Hematopoietic multipotent progenitor cell (in vitro differentiated cells): ENCODE measurements at regions not wholly inside any gene's neighbourhood (a gene's known extent, or its start where the extent isn't known, plus 50 kb on each side); places are given as distances from the start of the nearest gene placed in this dataset.

Experiments
- DNase-seq, 3 donors: peaks; one replicate each; pipeline ENCODE4 v3.0.0-alpha.2; 2011 to 2015; ENCODE audit warnings: low read depth in 2 of 3, low spot score in 2 of 3

DNA sequence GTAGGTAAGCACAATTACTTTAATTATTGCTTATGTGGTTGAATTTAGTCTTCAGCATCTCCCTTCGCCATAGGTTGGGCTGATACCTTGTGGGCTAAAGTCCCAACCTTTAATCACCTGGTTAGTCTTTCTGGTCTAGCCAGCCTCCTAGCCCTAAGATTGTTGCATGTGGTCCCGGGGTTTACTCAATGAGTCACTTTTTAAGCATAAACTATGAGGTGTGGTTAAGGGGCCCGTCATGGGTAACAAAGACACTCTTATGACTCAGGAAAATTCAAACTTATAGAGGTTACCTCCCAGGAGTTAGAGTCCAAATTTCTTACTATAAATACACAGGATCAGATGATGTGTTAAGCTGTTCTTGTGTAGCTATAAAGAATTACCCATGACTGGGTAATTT is 841.6 kb downstream of the TRIB2 start:
- DNase-seq, result no peak

GRCh38 chr2:13560322-13560721 is 843.6 kb downstream of the TRIB2 start:
- no peak for DNase-seq

DNA sequence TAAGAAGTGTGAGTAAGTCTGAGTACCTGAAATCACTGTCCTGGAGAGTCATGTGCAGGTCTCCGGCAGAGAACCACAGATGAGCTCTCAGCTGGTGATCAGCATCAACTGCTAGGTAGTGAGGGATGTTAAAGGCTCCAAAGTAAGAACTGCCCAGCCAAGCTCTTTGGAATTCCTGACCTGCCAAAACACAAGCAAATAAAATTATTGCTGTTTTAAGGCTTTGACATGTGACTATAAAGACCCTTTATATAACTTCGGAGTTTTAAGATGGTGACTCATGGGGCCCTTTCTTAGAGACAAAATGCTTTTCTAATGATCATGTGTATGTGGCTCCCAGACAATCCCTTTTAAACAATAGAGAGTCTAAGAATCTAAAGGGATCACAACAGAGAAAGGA is 855.7 kb downstream of the TRIB2 start:
- no peak for DNase-seq

GRCh38 chr2:13574831-13575230 is 858.1 kb downstream of the TRIB2 start:
- DNase-seq, result no peak

- DNase-seq, result no peak
Observed at GRCh38 chr2:13576406-13577036, 859.8 kb downstream of the TRIB2 start.

DNA sequence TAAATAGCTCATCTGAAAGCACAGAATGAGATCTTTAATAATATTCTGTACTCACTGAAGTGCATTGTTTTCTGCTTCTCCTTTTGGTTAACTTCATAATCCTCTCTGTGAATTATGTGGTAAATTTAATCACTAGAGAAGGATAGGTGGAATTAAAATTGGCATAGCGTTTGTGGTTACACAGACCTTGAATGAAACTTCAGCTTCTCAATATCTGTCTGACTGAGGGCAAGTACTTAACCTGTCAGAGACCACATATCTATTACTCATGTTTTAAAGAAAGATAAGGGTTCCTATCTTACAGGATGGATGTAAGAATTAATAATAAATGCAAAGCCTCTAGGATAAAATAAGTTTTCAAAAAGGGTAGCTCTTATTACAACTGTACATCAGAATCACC is 861.8 kb downstream of the TRIB2 start:
- no peak for DNase-seq

GRCh38 chr2:13581471-13581870 is 864.7 kb downstream of the TRIB2 start:
- no peak for DNase-seq

- no peak for DNase-seq
Observed at GRCh38 chr2:13583609-13584008, 866.9 kb downstream of the TRIB2 start.

DNA sequence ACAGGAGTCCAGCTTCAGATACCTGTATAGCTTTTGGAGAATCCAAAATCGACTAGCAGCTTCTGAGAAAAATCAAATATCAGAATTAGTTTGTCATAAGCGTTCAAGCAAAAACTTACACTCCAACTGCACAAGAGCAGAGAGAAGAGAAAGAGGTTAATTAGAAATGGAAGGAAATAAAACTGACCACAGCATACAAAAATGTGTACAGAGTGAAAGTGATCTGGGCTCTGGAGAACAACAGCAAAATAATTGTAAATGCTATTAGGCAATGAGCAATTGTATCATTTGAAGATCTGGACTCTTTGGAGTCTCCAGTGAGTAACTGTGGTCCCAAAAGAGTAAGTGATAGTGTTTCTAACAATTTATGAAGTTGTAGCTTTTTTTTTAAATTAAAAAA is 867.3 kb downstream of the TRIB2 start:
- no peak for DNase-seq

GRCh38 chr2:13585732-13586131 is 869.0 kb downstream of the TRIB2 start:
- DNase-seq, result no peak

DNA sequence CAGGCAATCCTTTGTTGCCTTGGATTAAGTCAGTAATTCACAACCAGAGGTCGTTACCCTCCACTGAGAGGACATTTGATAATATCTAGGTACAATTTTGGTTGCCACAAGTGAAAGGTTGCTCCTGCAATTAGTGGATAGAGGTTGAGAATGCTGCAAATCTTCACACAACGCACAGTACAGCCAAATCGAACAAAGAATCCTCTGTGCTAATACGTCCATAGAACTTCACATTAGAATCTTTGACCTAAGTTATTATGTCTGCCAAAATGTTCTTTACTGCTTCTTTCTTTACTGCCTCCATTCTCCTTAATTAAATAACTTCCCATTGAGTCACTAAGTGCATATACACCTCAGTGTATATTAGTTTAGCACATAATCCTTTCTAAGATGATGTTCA is 879.5 kb downstream of the TRIB2 start:
- DNase-seq, result no peak

- no peak for DNase-seq
Observed at GRCh38 chr2:13597176-13597575, 880.4 kb downstream of the TRIB2 start.

DNA sequence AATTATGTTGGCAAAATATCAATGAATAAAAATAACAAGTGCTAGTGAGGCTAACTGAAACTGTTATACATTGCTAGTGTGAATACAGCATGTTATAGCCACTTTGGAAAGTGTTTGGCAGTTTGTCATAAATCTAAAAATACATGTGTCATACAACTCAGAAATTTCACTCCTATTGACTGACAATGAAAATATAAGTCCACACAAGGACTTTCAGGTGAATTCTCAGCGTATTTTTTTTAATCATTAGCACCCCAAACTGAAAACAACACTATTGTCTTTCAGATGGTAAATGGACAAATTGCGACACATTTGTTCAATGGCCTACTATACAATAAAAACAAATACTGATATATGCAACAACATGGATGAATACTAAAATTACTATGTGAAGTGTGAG is 884.8 kb downstream of the TRIB2 start:
- DNase-seq, result no peak

- DNase-seq, result no peak
Observed at GRCh38 chr2:13604951-13605661, 888.4 kb downstream of the TRIB2 start.

DNA sequence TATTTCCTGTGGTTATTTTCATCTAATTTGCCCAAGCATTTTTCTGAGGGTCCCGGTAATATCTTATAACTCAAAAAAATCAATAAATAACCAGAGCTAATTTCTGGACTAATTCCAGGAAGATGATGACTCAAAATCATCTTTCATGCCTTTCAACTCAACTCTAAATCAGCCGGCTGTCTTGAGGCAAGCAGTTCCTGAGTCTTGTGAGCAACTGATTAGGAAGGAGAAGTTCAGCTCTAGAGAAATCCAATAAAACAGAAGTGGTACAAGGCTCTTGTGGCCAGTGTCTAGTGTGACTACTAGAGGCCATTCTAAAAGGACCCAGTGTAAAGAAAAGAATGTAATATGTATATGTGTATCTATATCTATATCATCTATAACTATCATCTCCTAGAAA is 890.4 kb downstream of the TRIB2 start:
- DNase-seq, result no peak

GRCh38 chr2:13611939-13612338 is 895.2 kb downstream of the TRIB2 start:
- no peak for DNase-seq

DNA sequence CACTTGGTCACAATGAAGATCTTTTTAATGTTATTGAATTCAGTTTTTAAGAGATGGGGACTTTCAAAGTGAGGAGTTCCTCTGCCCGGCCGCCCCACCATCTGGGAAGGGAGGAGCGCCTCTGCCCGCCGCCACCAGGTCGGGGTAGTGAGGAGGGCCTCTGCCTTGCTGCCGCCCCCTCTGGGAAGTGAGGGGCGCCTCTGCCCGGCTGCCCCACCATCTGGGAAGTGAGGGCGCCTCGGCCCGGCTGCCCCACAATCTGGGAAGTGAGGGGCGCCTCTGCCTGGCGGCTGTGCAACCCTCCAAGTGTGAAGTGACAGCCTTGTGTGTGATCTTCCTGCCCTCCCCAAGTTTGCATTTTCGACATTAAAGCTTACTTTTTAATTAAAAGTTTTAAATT is 899.3 kb downstream of the TRIB2 start:
- no peak for DNase-seq

DNA sequence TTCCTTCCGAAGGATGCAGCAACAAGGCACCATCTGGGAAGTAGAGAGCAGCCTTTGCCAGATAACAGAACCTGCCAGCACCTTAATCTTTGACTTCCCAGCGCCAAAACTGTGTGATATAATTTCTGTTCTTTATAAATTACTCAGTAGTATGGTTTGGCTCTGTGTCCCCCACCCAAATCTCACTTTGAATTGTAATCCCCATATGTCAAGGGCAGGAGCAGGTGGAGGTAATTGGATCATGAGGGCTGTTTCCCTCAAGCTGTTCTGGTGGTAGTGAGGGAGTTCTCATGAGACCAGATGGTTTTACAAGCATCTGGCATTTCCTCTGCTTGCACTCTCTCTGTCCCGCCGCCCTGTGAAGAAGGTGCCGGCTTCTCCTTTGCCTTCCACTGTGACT is 899.9 kb downstream of the TRIB2 start:
- DNase-seq, result no peak

DNA sequence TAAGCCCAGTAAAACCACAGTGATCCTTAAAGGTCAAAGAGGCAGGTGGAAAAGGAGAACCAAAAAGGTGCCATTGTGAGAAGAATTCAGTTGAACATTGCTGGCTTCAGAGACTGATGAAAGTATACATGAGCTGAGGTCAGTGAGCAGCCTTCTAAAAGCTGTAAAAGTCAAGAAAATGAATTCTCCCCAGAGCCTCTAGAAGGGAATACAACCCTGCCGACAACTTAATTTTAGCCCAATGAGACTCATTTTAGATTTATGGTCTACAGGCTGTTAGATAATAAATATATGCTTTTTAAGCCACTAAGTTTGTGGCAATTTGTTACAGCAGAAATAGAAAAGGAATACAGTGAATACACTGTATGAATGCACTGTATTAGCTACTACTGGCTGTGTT is 911.4 kb downstream of the TRIB2 start:
- no peak for DNase-seq

GRCh38 chr2:13638181-13638580 is 921.4 kb downstream of the TRIB2 start:
- no peak for DNase-seq

- no peak for DNase-seq
Observed at GRCh38 chr2:13649918-13650317, 933.2 kb downstream of the TRIB2 start.

DNA sequence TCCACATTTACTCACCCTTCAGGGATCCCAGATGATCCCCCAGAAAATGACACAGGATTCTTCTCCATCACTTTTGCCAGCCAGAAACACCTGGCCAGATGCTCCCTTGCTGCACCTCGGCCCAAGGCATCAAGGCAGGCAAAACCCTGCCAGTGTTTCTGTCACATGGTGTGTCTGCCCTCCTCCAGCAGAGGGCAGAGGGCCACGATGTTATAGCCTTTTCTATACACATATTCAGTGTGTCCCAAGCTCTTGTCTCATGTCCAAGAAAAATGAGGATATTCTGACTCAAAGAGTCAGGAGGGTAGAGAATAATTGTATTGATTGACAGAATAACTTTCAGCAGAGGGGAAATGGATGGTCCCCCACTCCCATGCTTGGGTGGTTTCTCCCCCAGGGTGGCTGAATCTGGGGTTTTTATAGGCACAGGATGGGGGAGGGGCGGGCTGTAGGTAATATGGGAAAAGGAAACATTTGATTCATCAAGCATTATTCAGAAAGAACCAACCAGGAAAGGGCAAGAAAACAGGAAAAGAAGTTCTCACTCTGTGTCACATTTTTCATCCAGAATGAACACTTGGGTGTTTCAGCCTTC is 933.9 kb downstream of the TRIB2 start:
- no peak for DNase-seq
